ENCODE measurements at regions not wholly inside any gene's neighbourhood (a gene's known extent, or its start where the extent isn't known, plus 50 kb on each side); places are given as distances from the start of the nearest gene placed in this dataset.
"Not testable (repeated sequence)": the region's sequence is repeated elsewhere in the genome, so short reads cannot be mapped to it uniquely, and the experiment has no call there.

GRCh38 chr18:71233177-71233576 is 944.3 kb downstream of the SOCS6 start:
- DNase-seq (ENCODE audit: low spot score), result no peak

- no peak for DNase-seq (ENCODE audit: low spot score)
Observed at GRCh38 chr18:71223486-71223885, 934.6 kb downstream of the SOCS6 start.

- DNase-seq (ENCODE audit: low spot score), result no peak
Observed at GRCh38 chr18:71221405-71221804, 932.6 kb downstream of the SOCS6 start.

- DNase-seq (ENCODE audit: low spot score), result not testable (repeated sequence)
Observed at GRCh38 chr18:71212739-71213138, 923.9 kb downstream of the SOCS6 start.

- no peak for DNase-seq (ENCODE audit: low spot score)
Observed at GRCh38 chr18:71212222-71212621, 923.4 kb downstream of the SOCS6 start.

GRCh38 chr18:71209944-71210343 is 921.1 kb downstream of the SOCS6 start:
- no peak for DNase-seq (ENCODE audit: low spot score)

GRCh38 chr18:71194438-71194837 is 905.6 kb downstream of the SOCS6 start:
- no peak for DNase-seq (ENCODE audit: low spot score)

- no peak for DNase-seq (ENCODE audit: low spot score)
Observed at GRCh38 chr18:71189581-71189980, 900.7 kb downstream of the SOCS6 start.

- DNase-seq (ENCODE audit: low spot score), result no peak
Observed at GRCh38 chr18:71168557-71169145, 879.8 kb downstream of the SOCS6 start.

- no peak for DNase-seq (ENCODE audit: low spot score)
Observed at GRCh38 chr18:71136487-71136886, 847.6 kb downstream of the SOCS6 start.

GRCh38 chr18:71134122-71134521 is 845.3 kb downstream of the SOCS6 start:
- no peak for DNase-seq (ENCODE audit: low spot score)

GRCh38 chr18:71131918-71132317 is 843.1 kb downstream of the SOCS6 start:
- no peak for DNase-seq (ENCODE audit: low spot score)

- DNase-seq (ENCODE audit: low spot score), result no peak
Observed at GRCh38 chr18:71130351-71130750, 841.5 kb downstream of the SOCS6 start.

GRCh38 chr18:71125581-71125980 is 836.7 kb downstream of the SOCS6 start:
- no peak for DNase-seq (ENCODE audit: low spot score)

GRCh38 chr18:71116535-71116934 is 827.7 kb downstream of the SOCS6 start:
- DNase-seq (ENCODE audit: low spot score), result no peak

- DNase-seq (ENCODE audit: low spot score), result no peak
Observed at GRCh38 chr18:71115261-71115660, 826.4 kb downstream of the SOCS6 start.

GRCh38 chr18:71114550-71115210 is 825.8 kb downstream of the SOCS6 start:
- no peak for DNase-seq (ENCODE audit: low spot score)

- no peak for DNase-seq (ENCODE audit: low spot score)
Observed at GRCh38 chr18:71107244-71107643, 818.4 kb downstream of the SOCS6 start.

GRCh38 chr18:71106701-71107100 is 817.9 kb downstream of the SOCS6 start:
- no peak for DNase-seq (ENCODE audit: low spot score)

- DNase-seq (ENCODE audit: low spot score), result no peak
Observed at GRCh38 chr18:71105994-71106546, 817.2 kb downstream of the SOCS6 start.

- no peak for DNase-seq (ENCODE audit: low spot score)
Observed at GRCh38 chr18:71105078-71105819, 816.4 kb downstream of the SOCS6 start.

- no peak for DNase-seq (ENCODE audit: low spot score)
Observed at GRCh38 chr18:71079606-71080005, 790.8 kb downstream of the SOCS6 start.

GRCh38 chr18:71077451-71077850 is 788.6 kb downstream of the SOCS6 start:
- no peak for DNase-seq (ENCODE audit: low spot score)

Data from SW480 (cell line).